Superior temporal gyrus (tissue), 1 donor: ENCODE measurements at regions not wholly inside any gene's neighbourhood (a gene's known extent, or its start where the extent isn't known, plus 50 kb on each side); places are given as distances from the start of the nearest gene placed in this dataset.

Source experiments
- DNase-seq: peaks from one replicate; pipeline ENCODE4 v3.0.0-alpha.2; 2016; ENCODE audit errors: extremely low spot score

DNA sequence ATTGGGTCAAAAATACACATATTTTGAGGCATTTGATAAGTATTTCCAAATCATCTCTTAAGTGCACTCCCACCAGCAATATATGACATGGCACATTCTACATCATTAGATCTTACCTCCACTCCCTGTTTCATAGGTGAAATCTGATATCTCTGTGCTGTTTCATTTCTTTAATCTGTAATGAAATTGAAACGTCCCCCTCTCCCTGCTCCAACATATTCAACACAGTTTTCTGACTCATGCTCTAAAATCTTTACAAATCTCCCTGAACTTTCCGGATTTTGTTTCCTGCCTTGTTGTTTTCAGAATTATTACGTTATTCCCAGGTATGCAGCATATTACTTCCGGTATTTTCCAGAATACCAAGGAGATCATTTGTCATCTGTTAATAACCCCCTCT lies 66.1 kb upstream of the AKT3 start:
- DNase-seq = no peak

DNA sequence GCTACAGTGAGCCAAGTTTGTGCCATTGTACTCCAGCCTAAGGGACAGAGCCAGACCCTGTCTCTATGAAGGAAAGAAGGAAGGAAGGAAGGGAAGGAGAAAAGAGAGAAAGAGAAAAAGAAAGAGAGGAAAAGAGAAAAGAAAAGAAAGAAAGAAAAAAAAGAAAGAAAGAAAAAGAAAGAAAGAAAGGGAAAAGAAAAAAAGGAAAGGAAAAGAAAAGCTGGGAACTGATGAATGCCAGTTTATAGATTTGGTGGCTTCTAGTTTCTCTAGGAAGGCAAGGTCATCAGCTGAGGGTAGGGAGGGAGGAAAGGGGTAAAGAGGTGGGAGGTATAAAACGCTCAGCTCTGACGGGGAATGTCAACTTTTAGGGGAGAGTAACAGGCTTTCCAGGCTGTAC lies 62.3 kb upstream of the AKT3 start:
- DNase-seq = no peak

GRCh38 chr1:243910607-243911006 lies 60.6 kb upstream of the AKT3 start:
- DNase-seq = no peak

DNA sequence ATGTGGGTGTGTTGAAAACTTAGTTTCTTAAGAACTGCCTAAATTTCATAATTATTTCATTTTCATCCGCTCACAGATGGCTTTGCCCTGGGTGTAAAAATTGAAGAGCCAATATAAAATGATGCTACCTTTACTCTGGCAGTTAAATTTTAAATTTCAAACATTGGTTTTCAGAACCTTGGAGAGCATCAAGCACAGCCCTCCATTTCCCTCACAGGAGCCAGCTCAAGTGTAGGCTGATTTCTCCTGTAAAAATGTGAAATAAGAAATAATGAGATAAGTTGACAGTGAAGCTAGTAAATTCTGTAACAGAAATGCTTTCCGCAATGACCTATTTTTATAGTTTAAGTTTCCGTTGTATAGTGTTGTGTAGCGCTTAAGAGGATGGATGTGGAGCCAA lies 53.9 kb upstream of the AKT3 start:
- peak; percentile 56 for DNase-seq

GRCh38 chr1:243903041-243903440 lies 53.0 kb upstream of the AKT3 start:
- DNase-seq = peak; percentile 70

- no peak for DNase-seq
Measured at GRCh38 chr1:243902100-243902499, 52.1 kb upstream of the AKT3 start.
